ENCODE measurements at regions not wholly inside any gene's neighbourhood (a gene's known extent, or its start where the extent isn't known, plus 50 kb on each side); places are given as distances from the start of the nearest gene placed in this dataset.

DNA sequence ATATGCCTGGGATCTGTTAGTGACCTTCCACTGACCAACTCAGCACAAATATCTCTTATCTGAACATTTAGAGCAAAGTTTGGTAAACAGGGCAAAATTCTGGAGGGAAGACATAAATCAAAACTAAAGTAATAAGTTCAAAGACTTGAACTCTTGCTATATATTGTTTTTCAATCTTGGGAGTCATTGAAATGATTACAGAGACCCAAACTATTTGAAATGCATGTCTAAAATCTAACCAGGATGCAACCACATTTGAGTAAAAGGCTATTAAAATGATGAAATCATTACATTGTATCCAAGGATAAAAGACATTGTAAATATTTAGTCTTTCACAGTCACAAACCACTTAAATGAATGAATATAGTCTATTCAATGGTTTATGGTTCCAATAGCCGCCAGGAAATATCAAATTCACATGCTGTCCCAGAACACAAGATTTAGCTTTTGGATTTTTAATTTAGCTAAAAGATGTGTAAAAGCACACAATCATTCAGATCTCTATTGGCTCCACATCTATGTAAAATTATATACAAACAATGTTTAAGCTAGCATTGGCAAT, 256.6 kb upstream of the EPHA7 start:
- TF ChIP-seq, protein P1, sequence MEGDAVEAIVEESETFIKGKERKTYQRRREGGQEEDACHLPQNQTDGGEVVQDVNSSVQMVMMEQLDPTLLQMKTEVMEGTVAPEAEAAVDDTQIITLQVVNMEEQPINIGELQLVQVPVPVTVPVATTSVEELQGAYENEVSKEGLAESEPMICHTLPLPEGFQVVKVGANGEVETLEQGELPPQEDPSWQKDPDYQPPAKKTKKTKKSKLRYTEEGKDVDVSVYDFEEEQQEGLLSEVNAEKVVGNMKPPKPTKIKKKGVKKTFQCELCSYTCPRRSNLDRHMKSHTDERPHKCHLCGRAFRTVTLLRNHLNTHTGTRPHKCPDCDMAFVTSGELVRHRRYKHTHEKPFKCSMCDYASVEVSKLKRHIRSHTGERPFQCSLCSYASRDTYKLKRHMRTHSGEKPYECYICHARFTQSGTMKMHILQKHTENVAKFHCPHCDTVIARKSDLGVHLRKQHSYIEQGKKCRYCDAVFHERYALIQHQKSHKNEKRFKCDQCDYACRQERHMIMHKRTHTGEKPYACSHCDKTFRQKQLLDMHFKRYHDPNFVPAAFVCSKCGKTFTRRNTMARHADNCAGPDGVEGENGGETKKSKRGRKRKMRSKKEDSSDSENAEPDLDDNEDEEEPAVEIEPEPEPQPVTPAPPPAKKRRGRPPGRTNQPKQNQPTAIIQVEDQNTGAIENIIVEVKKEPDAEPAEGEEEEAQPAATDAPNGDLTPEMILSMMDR (IDR thresholded peaks at IDR 0.05), result no peak
- no peak for TF ChIP-seq EZH2 (IDR thresholded peaks at IDR 0.05)
- TF ChIP-seq EZH2phosphoT487 (IDR thresholded peaks at IDR 0.05), result no peak

All from neural progenitor cell (in vitro differentiated cells).